Upper lobe of right lung (tissue), 1 donor: ENCODE measurements at regions not wholly inside any gene's neighbourhood (a gene's known extent, or its start where the extent isn't known, plus 50 kb on each side); places are given as distances from the start of the nearest gene placed in this dataset.

Source experiments
- ATAC-seq: fragments of 200-7000 bp; cut with Tn5 transposase; one replicate; pipeline ENCODE4 v1.9.1; 2020; ENCODE audit warnings: mild to moderate bottlenecking, moderate library complexity
- DNase-seq: peaks from one replicate; pipeline ENCODE4 v3.0.0-alpha.2; 2020
- H3K27ac ChIP-seq: fragments of 200-600 bp; one replicate; pipeline ENCODE4 v1.8.0; 2022
- H3K27me3 ChIP-seq: fragments of 200-600 bp; one replicate; pipeline ENCODE4 v1.8.0; 2022; ENCODE audit warnings: mild to moderate bottlenecking
- H3K36me3 ChIP-seq: fragments of 200-600 bp; one replicate; pipeline ENCODE4 v1.8.0; 2022
- H3K4me1 ChIP-seq: fragments of 200-600 bp; one replicate; pipeline ENCODE4 v1.8.0; 2022
- H3K4me3 ChIP-seq: fragments of 200-600 bp; one replicate; pipeline ENCODE4 v1.8.0; 2022; ENCODE audit warnings: mild to moderate bottlenecking
- H3K9me3 ChIP-seq: fragments of 200-600 bp; one replicate; pipeline ENCODE4 v1.8.0; 2022
- intact Hi-C: fragments of 100-400 bp; cut with DNase I; formaldehyde crosslinking; loops from one replicate; pipeline ENCODE4 v1.11.0; 2022
- TF ChIP-seq, protein P1 (sequence below): fragments of 200-600 bp; IDR thresholded peaks from one replicate; pipeline ENCODE4 v1.8.0; 2022; ENCODE audit warnings: antibody characterized with exemption
- donor health status: DM: no; HTN: yes; CAD: no; lungs with severe emphysema.

DNA sequence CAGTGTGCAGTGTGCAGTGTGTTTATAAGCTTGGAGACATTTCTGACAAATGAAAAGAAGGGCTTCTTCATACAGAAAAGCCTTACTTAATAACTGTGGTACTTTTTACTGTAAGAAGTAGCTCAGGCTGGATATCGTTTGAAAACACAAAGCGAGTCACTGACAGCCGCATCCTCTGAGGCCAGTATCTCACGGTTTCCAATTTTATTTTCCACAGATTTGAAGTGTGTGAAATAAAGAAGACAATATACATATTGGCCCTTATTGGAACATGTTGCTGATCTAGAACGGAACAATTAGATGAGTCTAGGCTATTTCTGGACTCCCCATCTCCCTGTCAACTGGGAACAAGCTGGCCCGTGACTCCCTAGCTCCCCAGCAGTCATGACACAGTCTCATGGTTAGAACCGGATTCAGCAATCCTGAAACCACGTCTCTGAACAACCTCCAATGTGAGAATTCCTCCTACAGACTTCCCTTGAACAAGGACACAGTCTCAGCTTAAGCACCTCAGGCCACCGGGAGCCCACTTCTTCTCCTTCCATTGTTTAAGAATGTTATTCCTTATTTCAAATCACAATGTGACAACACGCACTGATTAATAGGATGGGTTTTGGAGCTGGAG is 484.5 kb downstream of the COG6 start:
- H3K27ac ChIP-seq, result no peak overlapping the region
- no peaks in the 10 kb centered on the region for H3K27me3 ChIP-seq
- intact Hi-C loops, result no loop called here
- no peaks in the 10 kb centered on the region for H3K4me1 ChIP-seq
- no peak for ATAC-seq
- no peaks in the 10 kb centered on the region for H3K9me3 ChIP-seq
- no peak overlapping the region for H3K4me3 ChIP-seq
- DNase-seq, result no peak
- TF ChIP-seq, protein P1, sequence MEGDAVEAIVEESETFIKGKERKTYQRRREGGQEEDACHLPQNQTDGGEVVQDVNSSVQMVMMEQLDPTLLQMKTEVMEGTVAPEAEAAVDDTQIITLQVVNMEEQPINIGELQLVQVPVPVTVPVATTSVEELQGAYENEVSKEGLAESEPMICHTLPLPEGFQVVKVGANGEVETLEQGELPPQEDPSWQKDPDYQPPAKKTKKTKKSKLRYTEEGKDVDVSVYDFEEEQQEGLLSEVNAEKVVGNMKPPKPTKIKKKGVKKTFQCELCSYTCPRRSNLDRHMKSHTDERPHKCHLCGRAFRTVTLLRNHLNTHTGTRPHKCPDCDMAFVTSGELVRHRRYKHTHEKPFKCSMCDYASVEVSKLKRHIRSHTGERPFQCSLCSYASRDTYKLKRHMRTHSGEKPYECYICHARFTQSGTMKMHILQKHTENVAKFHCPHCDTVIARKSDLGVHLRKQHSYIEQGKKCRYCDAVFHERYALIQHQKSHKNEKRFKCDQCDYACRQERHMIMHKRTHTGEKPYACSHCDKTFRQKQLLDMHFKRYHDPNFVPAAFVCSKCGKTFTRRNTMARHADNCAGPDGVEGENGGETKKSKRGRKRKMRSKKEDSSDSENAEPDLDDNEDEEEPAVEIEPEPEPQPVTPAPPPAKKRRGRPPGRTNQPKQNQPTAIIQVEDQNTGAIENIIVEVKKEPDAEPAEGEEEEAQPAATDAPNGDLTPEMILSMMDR, result no peak
- H3K36me3 ChIP-seq, result no peaks in the 10 kb centered on the region

DNA sequence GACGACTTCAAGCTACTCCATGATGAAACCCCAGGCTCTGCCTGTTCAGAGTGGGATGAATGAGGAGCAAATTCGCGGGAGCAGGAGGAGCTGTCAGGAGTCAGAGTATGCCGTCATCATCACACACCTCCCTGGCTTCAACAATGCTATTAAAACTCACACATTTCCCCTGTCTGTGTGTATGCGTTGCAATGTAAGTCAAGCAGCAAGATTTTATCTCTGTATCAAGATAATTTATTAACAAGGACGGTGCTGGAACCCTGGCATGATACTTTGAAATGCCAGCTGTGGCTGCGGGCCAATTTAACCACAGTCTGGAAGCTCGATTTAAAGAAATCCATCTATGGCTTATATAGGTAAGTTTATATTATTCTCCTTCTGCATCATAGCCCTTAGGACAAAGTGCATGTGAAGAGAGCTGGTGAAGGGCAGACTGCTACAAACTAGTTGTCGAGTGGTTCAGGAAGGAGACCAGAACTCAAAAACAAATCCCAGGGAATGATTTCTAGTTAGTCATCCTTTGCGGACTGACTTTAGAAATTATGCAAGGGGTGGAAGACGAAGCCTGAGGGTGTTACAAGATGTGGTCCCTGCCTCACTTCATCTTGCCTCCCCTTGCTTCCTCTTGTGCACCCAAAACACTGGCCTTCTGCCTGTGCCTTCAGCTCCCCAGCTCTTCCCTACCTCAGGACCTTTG is 486.5 kb downstream of the COG6 start:
- DNase-seq, result no peak
- intact Hi-C loops, result no loop called here
- Histone ChIP-seq H3K4me3 (no peak overlapping the region), H3K36me3 (no peaks in the 10 kb centered on the region), H3K27me3 (no peaks in the 10 kb centered on the region), H3K27ac (no peak overlapping the region), H3K4me1 (no peaks in the 10 kb centered on the region), H3K9me3 (no peaks in the 10 kb centered on the region)
- no peak for ATAC-seq
- TF ChIP-seq, protein P1, result no peak

DNA sequence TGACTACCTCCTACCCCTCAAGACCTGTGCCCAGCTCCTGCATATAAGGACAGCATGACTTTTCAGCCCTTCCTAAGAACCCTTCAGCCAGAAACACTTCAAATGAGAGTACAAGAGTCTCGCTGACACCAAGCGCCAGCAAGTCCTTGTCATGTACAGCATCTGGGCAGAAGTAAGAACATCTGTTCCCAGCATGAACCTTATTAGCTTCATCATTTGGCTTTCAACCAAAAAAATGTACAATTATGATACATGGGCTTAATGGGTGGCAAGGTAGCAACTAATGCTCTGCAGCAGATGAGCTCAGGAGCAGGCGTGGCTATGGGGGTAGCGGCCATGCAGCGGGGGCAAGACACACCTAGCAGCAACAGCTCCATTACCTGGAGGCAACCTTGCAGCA is 487.6 kb downstream of the COG6 start:
- Histone ChIP-seq H3K9me3 (no peaks in the 10 kb centered on the region), H3K27ac (no peak overlapping the region), H3K4me3 (no peak overlapping the region), H3K27me3 (no peaks in the 10 kb centered on the region), H3K36me3 (no peaks in the 10 kb centered on the region), H3K4me1 (no peaks in the 10 kb centered on the region)
- no peak for DNase-seq
- ATAC-seq, result no peak
- intact Hi-C loops, result no loop called here
- TF ChIP-seq, protein P1, result no peak

DNA sequence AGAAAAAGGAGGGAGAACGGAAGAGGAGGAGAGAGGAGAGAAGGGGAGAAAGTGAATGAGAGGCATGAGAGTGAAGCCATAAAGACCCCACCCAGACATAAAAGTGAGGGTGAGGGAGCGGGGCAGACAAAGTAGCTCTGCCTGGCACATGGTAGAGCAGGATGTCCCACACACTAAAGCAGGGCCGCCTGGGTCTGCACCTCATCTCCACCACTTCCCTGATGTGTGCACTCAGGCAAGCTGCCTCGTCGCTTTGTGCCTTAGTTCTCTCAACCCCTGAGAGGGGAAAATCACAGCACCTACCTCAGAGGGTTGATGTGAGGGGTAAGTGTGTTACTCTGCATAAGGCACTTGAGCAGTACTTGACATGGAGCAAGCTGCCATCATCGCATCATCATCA is 488.1 kb downstream of the COG6 start:
- intact Hi-C loops, result no loop called here
- TF ChIP-seq, protein P1, result no peak
- H3K27ac ChIP-seq, result no peak overlapping the region
- H3K9me3 ChIP-seq, result no peaks in the 10 kb centered on the region
- ATAC-seq (no peak), DNase-seq (no peak)
- no peaks in the 10 kb centered on the region for H3K36me3 ChIP-seq
- no peaks in the 10 kb centered on the region for H3K27me3 ChIP-seq
- H3K4me3 ChIP-seq, result no peak overlapping the region
- H3K4me1 ChIP-seq, result no peaks in the 10 kb centered on the region

DNA sequence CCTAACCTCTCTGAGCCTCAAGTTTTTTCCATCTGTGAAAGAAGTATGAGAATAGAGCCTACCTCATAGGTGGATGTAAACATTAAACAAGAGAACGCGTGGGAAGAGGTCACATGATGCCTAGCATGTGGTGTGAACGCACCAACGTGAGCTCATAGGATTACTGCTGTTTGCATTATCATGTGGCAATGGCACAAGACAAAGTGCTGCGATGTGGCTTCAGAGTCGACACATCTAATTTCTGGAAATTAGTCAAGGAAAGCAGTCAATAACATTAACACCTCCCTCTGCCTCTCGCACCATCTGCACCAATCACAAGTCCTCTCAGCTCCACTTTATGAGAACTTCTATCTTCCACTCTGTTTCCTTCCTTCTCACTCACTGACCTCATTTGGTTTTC is 489.7 kb downstream of the COG6 start:
- Histone ChIP-seq H3K27me3 (no peaks in the 10 kb centered on the region), H3K9me3 (no peaks in the 10 kb centered on the region), H3K27ac (no peak overlapping the region), H3K4me1 (peaks cover 11% of the 10 kb centered on the region), H3K4me3 (no peak overlapping the region), H3K36me3 (no peaks in the 10 kb centered on the region)
- DNase-seq (no peak), ATAC-seq (no peak)
- intact Hi-C loops, result no loop called here
- TF ChIP-seq, protein P1, result no peak
